ENCODE measurements at regions not wholly inside any gene's neighbourhood (a gene's known extent, or its start where the extent isn't known, plus 50 kb on each side); places are given as distances from the start of the nearest gene placed in this dataset.

- no peak overlapping the region for H3K4me3 ChIP-seq (ENCODE audit: low read depth, low read length)
- DNase-seq (ENCODE audit: low read depth), result no peak
- TF ChIP-seq CTCF (IDR thresholded peaks at IDR 0.05; ENCODE audit: insufficient read depth, low read depth, low read length), result no peak
Observed at GRCh38 chr3:54062546-54062945, 59.8 kb upstream of the CACNA2D3 start.

- no peak overlapping the region for H3K4me3 ChIP-seq (ENCODE audit: low read depth, low read length)
- no peak for DNase-seq (ENCODE audit: low read depth)
- TF ChIP-seq CTCF (IDR thresholded peaks at IDR 0.05; ENCODE audit: insufficient read depth, low read depth, low read length), result no peak
Observed at GRCh38 chr3:54056521-54056920, 65.8 kb upstream of the CACNA2D3 start.

- no peak for TF ChIP-seq CTCF (IDR thresholded peaks at IDR 0.05; ENCODE audit: insufficient read depth, low read depth, low read length)
- no peak for DNase-seq (ENCODE audit: low read depth)
- no peak overlapping the region for H3K4me3 ChIP-seq (ENCODE audit: low read depth, low read length)
Observed at GRCh38 chr3:54053882-54054281, 68.5 kb upstream of the CACNA2D3 start.

- TF ChIP-seq CTCF (IDR thresholded peaks at IDR 0.05; ENCODE audit: insufficient read depth, low read depth, low read length), result no peak
- H3K4me3 ChIP-seq (ENCODE audit: low read depth, low read length), result no peak overlapping the region
- no peak for DNase-seq (ENCODE audit: low read depth)
Observed at GRCh38 chr3:54053211-54053610, 69.1 kb upstream of the CACNA2D3 start.

- no peak for TF ChIP-seq CTCF (IDR thresholded peaks at IDR 0.05; ENCODE audit: insufficient read depth, low read depth, low read length)
- no peak overlapping the region for H3K4me3 ChIP-seq (ENCODE audit: low read depth, low read length)
- peak; percentile 2 for DNase-seq (ENCODE audit: low read depth)
Observed at GRCh38 chr3:54047568-54047967, 74.8 kb upstream of the CACNA2D3 start.

GRCh38 chr3:54046641-54047214 lies 75.6 kb upstream of the CACNA2D3 start:
- TF ChIP-seq CTCF (IDR thresholded peaks at IDR 0.05; ENCODE audit: insufficient read depth, low read depth, low read length), result no peak
- DNase-seq (ENCODE audit: low read depth), result peak; percentile 14

More at GRCh38 chr3:54046641-54047214, 75.6 kb upstream of the CACNA2D3 start:
- H3K4me3 ChIP-seq (ENCODE audit: low read depth, low read length), result no peak overlapping the region

Data from fibroblast of villous mesenchyme (primary cell).